K562 (cell line): ENCODE measurements at regions not wholly inside any gene's neighbourhood (a gene's known extent, or its start where the extent isn't known, plus 50 kb on each side); places are given as distances from the start of the nearest gene placed in this dataset.

Experiments used
- ATAC-seq: fragments of 200-7000 bp; cut with Tn5 transposase; 3 replicates; pipeline ENCODE4 v1.9.1; 2020; ENCODE audit warnings: moderate library complexity
- BruUV-seq: library from RNA; stranded (reverse); fragments of 400-500 nt; replicated peaks from 2 replicates; lab custom pipeline; 2021; lab: Mats Ljungman, UMichigan
- CTCF ChIA-PET: fragments of 300-600 bp; formaldehyde crosslinking; extraction: SDS; loops from one replicate; lab custom pipeline; 2021; ENCODE audit warnings: low intra/inter-chr PET ratio; lab: Yijun Ruan, JAX
- POLR2A ChIA-PET: fragments of 300-600, 350-650 bp; sonication (Branson Sonifier 250); formaldehyde crosslinking; extraction: SDS; loops from one replicate; lab custom pipeline; 2021; ENCODE audit warnings: antibody characterized with exemption, inconsistent platforms; lab: Yijun Ruan, JAX
- DNase-seq, 4 experiments: peaks; one replicate each; pipeline versions ENCODE4 v3.0.0 to v3.0.0-alpha.2; 2011 to 2018; ENCODE audit warnings: low spot score in 3 of 4, mixed read lengths in 3 of 4; ENCODE audit errors: extremely low read depth in 1 of 4
- FAIRE-seq: peaks from 2 replicates; lab custom pipeline; 2011; peaks lifted over from hg19 to GRCh38; lab: Jason Lieb, UNC
- H2AFZ ChIP-seq: 2 replicates; pipeline ENCODE4 v1.6.0; 2011; ENCODE audit warnings: low read depth, low read length, control low read depth, inconsistent platforms
- H3K27ac ChIP-seq: fragments of 200-600 bp; 3 replicates; pipeline ENCODE4 v1.8.0; 2011; ENCODE audit warnings: low read depth, mild to moderate bottlenecking, control low read depth, inconsistent platforms, low read length, moderate library complexity, mixed read lengths; ENCODE audit errors: extremely low read depth
- H3K27me3 ChIP-seq, 2 experiments: fragments of 300-600 bp in 1 of 2; 2 replicates in 1 of 2; 3 replicates in 1 of 2; pipeline versions ENCODE4 v1.6.0 to v1.8.0; 2011; ENCODE audit warnings: inconsistent platforms in 2 of 2, low read length in 2 of 2, mild to moderate bottlenecking in 1 of 2, mixed read lengths in 1 of 2, moderate library complexity in 1 of 2; ENCODE audit not compliant: control insufficient read depth in 2 of 2, insufficient read depth in 2 of 2
- H3K36me3 ChIP-seq: fragments of 300-600 bp; 3 replicates; pipeline ENCODE4 v1.8.0; 2011; ENCODE audit warnings: mild to moderate bottlenecking, low read length, inconsistent platforms; ENCODE audit not compliant: control insufficient read depth, insufficient read depth
- H3K4me1 ChIP-seq, 2 experiments: fragments of 200-600 bp in 1 of 2; replicated peaks in 1 of 2; 2 replicates in 1 of 2; 3 replicates in 1 of 2; pipeline versions ENCODE4 v1.5.1 to v1.8.0; 2011; ENCODE audit warnings: inconsistent platforms in 2 of 2, low read length in 2 of 2, mild to moderate bottlenecking in 1 of 2, mixed read lengths in 1 of 2, moderate library complexity in 1 of 2; ENCODE audit not compliant: control insufficient read depth in 2 of 2, insufficient read depth in 2 of 2
- H3K4me2 ChIP-seq: 2 replicates; pipeline ENCODE4 v1.6.1; 2011; ENCODE audit warnings: low read length, control low read depth, inconsistent platforms, mixed read lengths; ENCODE audit not compliant: insufficient read depth
- H3K4me3 ChIP-seq: fragments of 200-600 bp; sonication (generic), shearing (Covaris generic); 2 replicates; pipeline ENCODE4 v1.5.1; 2016; ENCODE audit warnings: control low read depth, inconsistent platforms
- H3K79me2 ChIP-seq: fragments of 200-600 bp; 3 replicates; pipeline ENCODE4 v1.8.0; 2011; ENCODE audit warnings: low read length, inconsistent platforms; ENCODE audit not compliant: control insufficient read depth, insufficient read depth
- H3K9ac ChIP-seq, 2 experiments: 2 replicates each; pipeline versions ENCODE4 v1.6.0 to v1.6.1; 2011; ENCODE audit warnings: low read depth in 2 of 2, low read length in 2 of 2, control low read depth in 1 of 2, inconsistent platforms in 1 of 2, mild to moderate bottlenecking in 1 of 2, mixed read lengths in 1 of 2; ENCODE audit not compliant: insufficient read depth in 1 of 2
- H3K9me1 ChIP-seq: one replicate; pipeline ENCODE4 v1.6.0; 2011; ENCODE audit warnings: inconsistent platforms, mild to moderate bottlenecking, low read length, moderate library complexity; ENCODE audit not compliant: control insufficient read depth, insufficient read depth
- H3K9me3 ChIP-seq: replicated peaks from 2 replicates; pipeline ENCODE4 v1.5.1; 2011; ENCODE audit warnings: low read depth, low read length, inconsistent platforms; ENCODE audit not compliant: control insufficient read depth, insufficient read depth
- H4K20me1 ChIP-seq: replicated peaks from 2 replicates; pipeline ENCODE4 v1.6.1; 2011; ENCODE audit warnings: low read length, inconsistent platforms, mixed read lengths; ENCODE audit not compliant: control insufficient read depth, insufficient read depth
- HNRNPH1 ChIP-seq: fragments of 200-400 bp; formaldehyde crosslinking; optimal IDR thresholded peaks from 2 replicates; pipeline ENCODE3; 2017; ENCODE audit warnings: low read depth, mild to moderate bottlenecking, low read length, moderate library complexity
- ILF3 ChIP-seq: fragments of 450-650 bp; IDR thresholded peaks from 2 replicates; pipeline ENCODE4 v1.6.1; 2018; ENCODE audit warnings: antibody characterized with exemption, mild to moderate bottlenecking, moderate library complexity, borderline replicate concordance
- MAFK ChIP-seq: IDR thresholded peaks from 2 replicates; pipeline ENCODE4 v1.6.1; 2011; ENCODE audit warnings: low read length, improper control_type of control experiment
- SP2 ChIP-seq: IDR thresholded peaks from 2 replicates; pipeline ENCODE4 v1.6.1; 2011; ENCODE audit warnings: mild to moderate bottlenecking, low read depth, low read length, moderate library complexity; ENCODE audit not compliant: poor library complexity, severe bottlenecking; ENCODE audit errors: extremely low read depth
- XRCC5 ChIP-seq: fragments of 200-400 bp; formaldehyde crosslinking; IDR thresholded peaks from 2 replicates; pipeline ENCODE4 v1.6.1; 2017; ENCODE audit warnings: low read depth, mild to moderate bottlenecking, low read length
- WGBS: fragments of 100-300 bp; shearing (Covaris generic); methylation state at CpG from one replicate; pipeline ENCODE4 v1.1.6; 2016; ENCODE audit warnings: low coverage, mixed read lengths; ENCODE audit not compliant: insufficient coverage; ENCODE audit errors: missing lambda C conversion rate; 5-methylcytosine and 5-hydroxymethylcytosine counted together
- in situ Hi-C: fragments of 300-500 bp; cut with MboI; formaldehyde crosslinking; loops from 4 replicates; pipeline ENCODE4 v1.15.0; 2018; ENCODE audit warnings: inconsistent platforms, mixed read lengths
- intact Hi-C: fragments of 100-400 bp; cut with micrococcal nuclease; formaldehyde crosslinking; loops from 2 replicates; pipeline ENCODE4 v1.14.2; 2022
- TF ChIP-seq, protein P1 (sequence below), 2 experiments: fragments of 450-650 bp; IDR thresholded peaks; 2 replicates each; pipeline ENCODE4 v1.6.1; 2018; ENCODE audit warnings: mild to moderate bottlenecking in 2 of 2, low read depth in 1 of 2; ENCODE audit not compliant: partially characterized antibody in 2 of 2
- TF ChIP-seq, protein P2 (sequence below): sonication (generic); formaldehyde crosslinking; IDR thresholded peaks from 2 replicates; pipeline ENCODE4 v1.8.0; 2022; ENCODE audit warnings: mild to moderate bottlenecking, missing genetic modification reagents
- TF ChIP-seq, protein P3 (sequence below), 3 experiments: fragments of 200-800 bp in 1 of 3; fragments of 250-450 bp in 1 of 3; fragments of 450-650 bp in 1 of 3; sonication (Bioruptor Pico) in 1 of 3; sonication (Bioruptor generic) in 1 of 3; formaldehyde crosslinking in 1 of 3; IDR thresholded peaks; 2 replicates each; pipeline versions ENCODE4 v1.6.1 to v1.8.0; 2016 to 2022; ENCODE audit warnings: mild to moderate bottlenecking in 2 of 3, missing genetic modification characterization in 2 of 3, missing compliant biosample characterization in 1 of 3, moderate library complexity in 1 of 3

DNA sequence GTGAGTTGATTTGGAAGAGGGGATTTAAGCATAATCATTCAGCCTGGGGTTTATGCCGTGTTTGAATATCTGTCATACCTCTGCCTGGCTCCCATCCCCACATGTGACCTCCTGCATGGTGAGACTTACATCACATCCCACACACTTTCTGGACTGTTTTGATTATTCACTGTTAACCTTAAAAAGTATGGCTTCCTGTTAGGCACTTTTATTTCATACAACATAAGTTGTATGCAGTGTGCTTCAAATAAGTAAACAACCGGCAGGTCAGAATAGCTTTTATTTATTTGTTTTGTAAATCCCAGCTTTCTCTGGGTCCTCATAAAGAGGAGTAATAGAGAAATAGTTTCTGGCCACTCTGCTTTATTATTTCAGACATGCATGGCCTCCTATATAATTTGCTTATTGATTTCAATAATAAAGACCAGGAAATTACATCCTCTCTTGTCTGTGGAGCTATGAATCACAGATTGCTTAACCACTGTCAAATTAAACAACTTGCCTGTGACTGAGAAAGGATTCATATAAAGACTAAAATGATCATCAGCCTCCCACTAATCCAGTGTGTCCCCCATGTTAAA lies 376.8 kb upstream of the ZFP42 start (continued):
- TF ChIP-seq SP2, result no peak
- TF ChIP-seq, protein P1, sequence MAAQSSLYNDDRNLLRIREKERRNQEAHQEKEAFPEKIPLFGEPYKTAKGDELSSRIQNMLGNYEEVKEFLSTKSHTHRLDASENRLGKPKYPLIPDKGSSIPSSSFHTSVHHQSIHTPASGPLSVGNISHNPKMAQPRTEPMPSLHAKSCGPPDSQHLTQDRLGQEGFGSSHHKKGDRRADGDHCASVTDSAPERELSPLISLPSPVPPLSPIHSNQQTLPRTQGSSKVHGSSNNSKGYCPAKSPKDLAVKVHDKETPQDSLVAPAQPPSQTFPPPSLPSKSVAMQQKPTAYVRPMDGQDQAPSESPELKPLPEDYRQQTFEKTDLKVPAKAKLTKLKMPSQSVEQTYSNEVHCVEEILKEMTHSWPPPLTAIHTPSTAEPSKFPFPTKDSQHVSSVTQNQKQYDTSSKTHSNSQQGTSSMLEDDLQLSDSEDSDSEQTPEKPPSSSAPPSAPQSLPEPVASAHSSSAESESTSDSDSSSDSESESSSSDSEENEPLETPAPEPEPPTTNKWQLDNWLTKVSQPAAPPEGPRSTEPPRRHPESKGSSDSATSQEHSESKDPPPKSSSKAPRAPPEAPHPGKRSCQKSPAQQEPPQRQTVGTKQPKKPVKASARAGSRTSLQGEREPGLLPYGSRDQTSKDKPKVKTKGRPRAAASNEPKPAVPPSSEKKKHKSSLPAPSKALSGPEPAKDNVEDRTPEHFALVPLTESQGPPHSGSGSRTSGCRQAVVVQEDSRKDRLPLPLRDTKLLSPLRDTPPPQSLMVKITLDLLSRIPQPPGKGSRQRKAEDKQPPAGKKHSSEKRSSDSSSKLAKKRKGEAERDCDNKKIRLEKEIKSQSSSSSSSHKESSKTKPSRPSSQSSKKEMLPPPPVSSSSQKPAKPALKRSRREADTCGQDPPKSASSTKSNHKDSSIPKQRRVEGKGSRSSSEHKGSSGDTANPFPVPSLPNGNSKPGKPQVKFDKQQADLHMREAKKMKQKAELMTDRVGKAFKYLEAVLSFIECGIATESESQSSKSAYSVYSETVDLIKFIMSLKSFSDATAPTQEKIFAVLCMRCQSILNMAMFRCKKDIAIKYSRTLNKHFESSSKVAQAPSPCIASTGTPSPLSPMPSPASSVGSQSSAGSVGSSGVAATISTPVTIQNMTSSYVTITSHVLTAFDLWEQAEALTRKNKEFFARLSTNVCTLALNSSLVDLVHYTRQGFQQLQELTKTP (IDR thresholded peaks at IDR 0.05; ENCODE audit: low read depth in 1 of 2, partially characterized antibody in 2 of 2), result no peak
- no peak for TF ChIP-seq ILF3

DNA sequence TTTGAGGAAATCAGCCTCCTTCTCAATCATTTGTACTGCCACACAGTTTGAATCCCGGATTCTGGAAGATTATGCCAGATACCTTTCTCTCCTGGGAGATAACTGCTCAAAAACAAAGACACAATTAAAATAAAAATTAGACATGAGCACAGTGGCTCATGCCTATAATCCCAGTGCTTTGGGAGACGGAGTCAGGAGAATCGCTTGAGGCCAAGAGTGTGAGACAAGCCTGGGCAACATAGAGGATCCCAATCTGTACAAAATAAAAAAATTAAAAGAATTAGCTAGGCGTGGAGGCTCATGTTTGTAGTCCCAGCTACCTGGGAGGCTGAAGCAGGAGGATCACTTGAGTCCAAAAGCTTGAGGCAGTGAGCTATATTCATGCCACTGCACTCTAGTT lies 376.3 kb upstream of the ZFP42 start:
- ATAC-seq (no peak), FAIRE-seq (no peak), DNase-seq (no peak)
- Histone ChIP-seq H3K9me1 (no peaks in the 10 kb centered on the region), H4K20me1 (no peaks in the 10 kb centered on the region), H3K4me2 (no peak overlapping the region), H3K4me3 (no peak overlapping the region), H3K79me2 (no peaks in the 10 kb centered on the region), H3K9me3 (no peaks in the 10 kb centered on the region; the same call in 1 of the 2 replicates), H3K36me3 (no peaks in the 10 kb centered on the region), H2AFZ (no peak overlapping the region), H3K27me3 (no peaks in the 10 kb centered on the region), H3K9ac (no peak overlapping the region), H3K4me1 (no peaks in the 10 kb centered on the region), H3K27ac (no peak overlapping the region)
- no peak for TF ChIP-seq MAFK
- TF ChIP-seq HNRNPH1, result no peak
- TF ChIP-seq, protein P2, sequence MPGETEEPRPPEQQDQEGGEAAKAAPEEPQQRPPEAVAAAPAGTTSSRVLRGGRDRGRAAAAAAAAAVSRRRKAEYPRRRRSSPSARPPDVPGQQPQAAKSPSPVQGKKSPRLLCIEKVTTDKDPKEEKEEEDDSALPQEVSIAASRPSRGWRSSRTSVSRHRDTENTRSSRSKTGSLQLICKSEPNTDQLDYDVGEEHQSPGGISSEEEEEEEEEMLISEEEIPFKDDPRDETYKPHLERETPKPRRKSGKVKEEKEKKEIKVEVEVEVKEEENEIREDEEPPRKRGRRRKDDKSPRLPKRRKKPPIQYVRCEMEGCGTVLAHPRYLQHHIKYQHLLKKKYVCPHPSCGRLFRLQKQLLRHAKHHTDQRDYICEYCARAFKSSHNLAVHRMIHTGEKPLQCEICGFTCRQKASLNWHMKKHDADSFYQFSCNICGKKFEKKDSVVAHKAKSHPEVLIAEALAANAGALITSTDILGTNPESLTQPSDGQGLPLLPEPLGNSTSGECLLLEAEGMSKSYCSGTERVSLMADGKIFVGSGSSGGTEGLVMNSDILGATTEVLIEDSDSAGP (CRISPR knock-in tag), result no peak
- TF ChIP-seq, protein P3, sequence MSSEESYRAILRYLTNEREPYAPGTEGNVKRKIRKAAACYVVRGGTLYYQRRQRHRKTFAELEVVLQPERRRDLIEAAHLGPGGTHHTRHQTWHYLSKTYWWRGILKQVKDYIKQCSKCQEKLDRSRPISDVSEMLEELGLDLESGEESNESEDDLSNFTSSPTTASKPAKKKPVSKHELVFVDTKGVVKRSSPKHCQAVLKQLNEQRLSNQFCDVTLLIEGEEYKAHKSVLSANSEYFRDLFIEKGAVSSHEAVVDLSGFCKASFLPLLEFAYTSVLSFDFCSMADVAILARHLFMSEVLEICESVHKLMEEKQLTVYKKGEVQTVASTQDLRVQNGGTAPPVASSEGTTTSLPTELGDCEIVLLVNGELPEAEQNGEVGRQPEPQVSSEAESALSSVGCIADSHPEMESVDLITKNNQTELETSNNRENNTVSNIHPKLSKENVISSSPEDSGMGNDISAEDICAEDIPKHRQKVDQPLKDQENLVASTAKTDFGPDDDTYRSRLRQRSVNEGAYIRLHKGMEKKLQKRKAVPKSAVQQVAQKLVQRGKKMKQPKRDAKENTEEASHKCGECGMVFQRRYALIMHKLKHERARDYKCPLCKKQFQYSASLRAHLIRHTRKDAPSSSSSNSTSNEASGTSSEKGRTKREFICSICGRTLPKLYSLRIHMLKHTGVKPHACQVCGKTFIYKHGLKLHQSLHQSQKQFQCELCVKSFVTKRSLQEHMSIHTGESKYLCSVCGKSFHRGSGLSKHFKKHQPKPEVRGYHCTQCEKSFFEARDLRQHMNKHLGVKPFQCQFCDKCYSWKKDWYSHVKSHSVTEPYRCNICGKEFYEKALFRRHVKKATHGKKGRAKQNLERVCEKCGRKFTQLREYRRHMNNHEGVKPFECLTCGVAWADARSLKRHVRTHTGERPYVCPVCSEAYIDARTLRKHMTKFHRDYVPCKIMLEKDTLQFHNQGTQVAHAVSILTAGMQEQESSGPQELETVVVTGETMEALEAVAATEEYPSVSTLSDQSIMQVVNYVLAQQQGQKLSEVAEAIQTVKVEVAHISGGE (CRISPR knock-in tag; IDR thresholded peaks at IDR 0.05), result no peak
- TF ChIP-seq XRCC5, result no peak
- BruUV-seq, result no TSS peak
- in situ Hi-C loops (no loop called here), intact Hi-C loops (no loop called here)
- ChIA-PET POLR2A (no interaction called here), CTCF (no interaction called here)
- 1% methylated on average over 4 of the region's 4 CpGs for WGBS
